ENCODE measurements at regions not wholly inside any gene's neighbourhood (a gene's known extent, or its start where the extent isn't known, plus 50 kb on each side); places are given as distances from the start of the nearest gene placed in this dataset.

DNA sequence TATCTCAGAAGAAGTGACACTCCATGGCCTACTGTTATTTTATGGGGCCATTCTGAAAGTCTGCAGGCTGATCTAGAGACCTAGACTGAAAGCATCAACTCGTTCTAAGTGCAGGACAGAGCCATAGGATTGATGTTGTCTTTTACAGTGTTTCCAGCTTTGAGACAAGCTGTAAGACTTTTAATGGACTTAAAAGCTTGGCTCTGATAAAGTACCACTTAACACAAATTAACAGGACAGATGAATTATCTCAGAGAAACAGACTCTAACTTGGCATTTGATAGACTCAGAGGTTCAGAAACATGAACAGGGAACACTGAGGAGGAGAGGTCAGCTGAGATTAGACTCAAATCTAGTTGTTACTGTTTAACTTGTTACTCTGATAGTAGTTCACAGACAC lies 203.2 kb downstream of the TLR4 start:
- H3K4me1 Mint-ChIP-seq (ENCODE audit: low read depth), result peaks cover 3% of the 10 kb centered on the region
- peaks cover 24% of the 10 kb centered on the region for H3K9me3 Mint-ChIP-seq (ENCODE audit: low read depth)
- H3K36me3 Mint-ChIP-seq (ENCODE audit: insufficient read depth), result no peaks in the 10 kb centered on the region
- H3K4me3 Mint-ChIP-seq (ENCODE audit: low read depth), result no peak overlapping the region
- H3K27me3 Mint-ChIP-seq, result no peaks in the 10 kb centered on the region
- no peak for DNase-seq (ENCODE audit: low spot score, unreplicated experiment)
- H3K27ac Mint-ChIP-seq, result no peak overlapping the region
- TF ChIP-seq, protein P1, sequence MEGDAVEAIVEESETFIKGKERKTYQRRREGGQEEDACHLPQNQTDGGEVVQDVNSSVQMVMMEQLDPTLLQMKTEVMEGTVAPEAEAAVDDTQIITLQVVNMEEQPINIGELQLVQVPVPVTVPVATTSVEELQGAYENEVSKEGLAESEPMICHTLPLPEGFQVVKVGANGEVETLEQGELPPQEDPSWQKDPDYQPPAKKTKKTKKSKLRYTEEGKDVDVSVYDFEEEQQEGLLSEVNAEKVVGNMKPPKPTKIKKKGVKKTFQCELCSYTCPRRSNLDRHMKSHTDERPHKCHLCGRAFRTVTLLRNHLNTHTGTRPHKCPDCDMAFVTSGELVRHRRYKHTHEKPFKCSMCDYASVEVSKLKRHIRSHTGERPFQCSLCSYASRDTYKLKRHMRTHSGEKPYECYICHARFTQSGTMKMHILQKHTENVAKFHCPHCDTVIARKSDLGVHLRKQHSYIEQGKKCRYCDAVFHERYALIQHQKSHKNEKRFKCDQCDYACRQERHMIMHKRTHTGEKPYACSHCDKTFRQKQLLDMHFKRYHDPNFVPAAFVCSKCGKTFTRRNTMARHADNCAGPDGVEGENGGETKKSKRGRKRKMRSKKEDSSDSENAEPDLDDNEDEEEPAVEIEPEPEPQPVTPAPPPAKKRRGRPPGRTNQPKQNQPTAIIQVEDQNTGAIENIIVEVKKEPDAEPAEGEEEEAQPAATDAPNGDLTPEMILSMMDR (IDR thresholded peaks at IDR 0.05; ENCODE audit: unreplicated experiment), result no peak

DNA sequence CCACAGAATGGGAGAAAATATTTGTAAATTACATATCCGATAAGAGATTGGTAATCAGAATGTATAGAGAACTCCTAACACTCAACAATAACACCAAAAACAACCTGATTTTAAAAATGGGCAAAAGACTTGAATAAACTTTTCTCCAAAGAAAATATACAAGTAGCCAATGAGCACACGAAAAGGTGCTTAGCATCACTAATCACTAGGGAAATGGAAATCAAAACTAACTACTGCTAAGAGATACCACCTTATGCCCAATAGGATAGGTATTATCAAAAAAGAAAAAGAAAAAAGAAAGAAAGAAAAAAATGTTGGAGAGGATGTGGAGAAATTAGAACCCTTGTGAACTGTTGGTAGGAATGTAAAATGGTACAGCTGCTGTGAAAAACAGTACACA lies 212.1 kb downstream of the TLR4 start:
- H3K9me3 Mint-ChIP-seq (ENCODE audit: low read depth), result peaks cover 10% of the 10 kb centered on the region
- H3K36me3 Mint-ChIP-seq (ENCODE audit: insufficient read depth), result no peaks in the 10 kb centered on the region
- no peaks in the 10 kb centered on the region for H3K4me1 Mint-ChIP-seq (ENCODE audit: low read depth)
- H3K4me3 Mint-ChIP-seq (ENCODE audit: low read depth), result no peak overlapping the region
- no peak for DNase-seq (ENCODE audit: low spot score, unreplicated experiment)
- no peak overlapping the region for H3K27ac Mint-ChIP-seq
- TF ChIP-seq, protein P1 (IDR thresholded peaks at IDR 0.05; ENCODE audit: unreplicated experiment), result no peak
- H3K27me3 Mint-ChIP-seq, result no peaks in the 10 kb centered on the region

DNA sequence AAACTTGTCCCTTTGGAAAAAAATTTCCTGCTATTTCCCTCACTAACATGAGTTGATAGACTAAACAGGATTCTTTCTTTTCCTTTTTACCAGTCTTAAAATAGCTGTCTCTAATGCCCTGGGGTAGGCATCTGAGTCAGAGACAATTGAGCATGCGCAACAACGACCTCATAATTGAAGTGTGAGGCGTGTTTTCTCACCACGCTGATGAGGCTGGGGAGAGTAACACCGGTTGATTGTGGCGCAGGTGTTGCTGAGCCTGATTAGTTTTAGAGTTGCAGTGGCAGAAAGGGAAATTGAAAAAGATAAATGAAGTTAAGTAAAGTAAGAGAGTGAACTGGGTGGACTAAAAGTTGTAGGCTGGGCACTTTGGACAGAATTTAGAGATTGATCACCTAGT lies 213.7 kb downstream of the TLR4 start:
- no peaks in the 10 kb centered on the region for H3K4me1 Mint-ChIP-seq (ENCODE audit: low read depth)
- no peaks in the 10 kb centered on the region for H3K27me3 Mint-ChIP-seq
- DNase-seq (ENCODE audit: low spot score, unreplicated experiment), result no peak
- no peak overlapping the region for H3K27ac Mint-ChIP-seq
- no peaks in the 10 kb centered on the region for H3K9me3 Mint-ChIP-seq (ENCODE audit: low read depth)
- TF ChIP-seq, protein P1 (IDR thresholded peaks at IDR 0.05; ENCODE audit: unreplicated experiment), result no peak
- no peak overlapping the region for H3K4me3 Mint-ChIP-seq (ENCODE audit: low read depth)
- H3K36me3 Mint-ChIP-seq (ENCODE audit: insufficient read depth), result no peaks in the 10 kb centered on the region

GRCh38 chr9:117919538-117919937 lies 215.3 kb downstream of the TLR4 start:
- no peak for DNase-seq (ENCODE audit: low spot score, unreplicated experiment)
- TF ChIP-seq, protein P1 (IDR thresholded peaks at IDR 0.05; ENCODE audit: unreplicated experiment), result no peak
- Mint-ChIP-seq H3K27me3 (no peaks in the 10 kb centered on the region), H3K9me3 (ENCODE audit: low read depth) (no peaks in the 10 kb centered on the region), H3K4me3 (ENCODE audit: low read depth) (no peak overlapping the region), H3K27ac (no peak overlapping the region), H3K4me1 (ENCODE audit: low read depth) (no peaks in the 10 kb centered on the region), H3K36me3 (ENCODE audit: insufficient read depth) (no peaks in the 10 kb centered on the region)

- no peak for DNase-seq (ENCODE audit: low spot score, unreplicated experiment)
- Mint-ChIP-seq H3K36me3 (ENCODE audit: insufficient read depth) (no peaks in the 10 kb centered on the region), H3K27me3 (no peaks in the 10 kb centered on the region), H3K4me1 (ENCODE audit: low read depth) (peaks cover 5% of the 10 kb centered on the region), H3K4me3 (ENCODE audit: low read depth) (no peak overlapping the region), H3K27ac (no peak overlapping the region), H3K9me3 (ENCODE audit: low read depth) (no peaks in the 10 kb centered on the region)
- TF ChIP-seq, protein P1 (IDR thresholded peaks at IDR 0.05; ENCODE audit: unreplicated experiment), result no peak
Measured at GRCh38 chr9:117926031-117926658, 221.9 kb downstream of the TLR4 start.

Data from progenitor cell of endocrine pancreas (in vitro differentiated cells).